PFSK-1 (cell line): ENCODE measurements at regions not wholly inside any gene's neighbourhood (a gene's known extent, or its start where the extent isn't known, plus 50 kb on each side); places are given as distances from the start of the nearest gene placed in this dataset.

Experiments used
- POLR2AphosphoS5 ChIP-seq: IDR thresholded peaks from 2 replicates; pipeline ENCODE4 v1.6.1; 2012; ENCODE audit warnings: low read depth, mild to moderate bottlenecking, control low read depth, low read length, moderate library complexity
- SIN3A ChIP-seq: IDR thresholded peaks from 2 replicates; pipeline ENCODE4 v1.6.1; 2012; ENCODE audit warnings: mild to moderate bottlenecking, low read length, moderate library complexity, borderline replicate concordance; ENCODE audit not compliant: insufficient read depth
- TAF1 ChIP-seq: IDR thresholded peaks from 2 replicates; pipeline ENCODE4 v1.6.1; 2012; ENCODE audit warnings: low read length, control low read depth, borderline replicate concordance; ENCODE audit not compliant: insufficient read depth

DNA sequence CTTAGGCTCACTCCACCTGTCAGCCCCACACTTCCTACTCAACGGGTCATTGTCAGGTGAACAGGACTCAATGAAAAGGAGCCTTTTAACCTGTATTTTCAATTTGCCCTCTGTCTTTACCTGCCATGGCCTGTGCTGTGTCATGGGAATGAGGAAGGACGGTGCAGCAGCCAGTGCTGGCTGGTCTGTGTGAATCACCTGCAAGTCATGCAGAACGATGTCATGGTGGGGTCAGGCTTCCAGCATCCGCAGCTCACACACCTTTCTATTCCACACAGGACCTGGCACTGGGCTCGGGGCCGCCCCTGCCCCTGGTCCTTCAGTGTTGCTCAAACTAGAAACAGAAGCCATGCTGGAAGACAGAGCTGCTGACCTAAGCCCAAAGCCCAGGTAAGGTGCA lies 188.7 kb upstream of the GMDS start:
- TF ChIP-seq SIN3A (no peak), POLR2AphosphoS5 (no peak), TAF1 (no peak)
